ENCODE measurements at regions not wholly inside any gene's neighbourhood (a gene's known extent, or its start where the extent isn't known, plus 50 kb on each side); places are given as distances from the start of the nearest gene placed in this dataset.

DNA sequence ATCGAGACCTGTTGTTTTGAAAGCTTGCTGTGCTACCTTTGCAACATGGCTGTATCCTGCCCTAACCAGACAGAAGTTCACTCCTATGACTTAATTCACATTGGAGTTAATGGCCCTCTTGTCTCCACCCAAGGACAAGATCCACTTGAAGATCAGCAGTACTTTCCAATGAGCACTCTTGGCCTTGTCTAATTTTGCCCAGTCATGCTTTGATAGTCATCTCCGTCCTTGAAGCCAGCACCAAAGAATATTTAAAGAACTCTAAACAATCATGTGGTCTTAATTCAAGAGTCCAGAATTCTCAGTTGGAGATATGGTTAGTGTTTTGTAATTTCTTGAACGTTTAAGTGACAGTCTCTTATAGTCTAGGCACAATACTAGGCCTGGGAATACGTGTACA is 775.6 kb upstream of the EEF2KMT start:
- DNase-seq (ENCODE audit: low spot score), result no peak

DNA sequence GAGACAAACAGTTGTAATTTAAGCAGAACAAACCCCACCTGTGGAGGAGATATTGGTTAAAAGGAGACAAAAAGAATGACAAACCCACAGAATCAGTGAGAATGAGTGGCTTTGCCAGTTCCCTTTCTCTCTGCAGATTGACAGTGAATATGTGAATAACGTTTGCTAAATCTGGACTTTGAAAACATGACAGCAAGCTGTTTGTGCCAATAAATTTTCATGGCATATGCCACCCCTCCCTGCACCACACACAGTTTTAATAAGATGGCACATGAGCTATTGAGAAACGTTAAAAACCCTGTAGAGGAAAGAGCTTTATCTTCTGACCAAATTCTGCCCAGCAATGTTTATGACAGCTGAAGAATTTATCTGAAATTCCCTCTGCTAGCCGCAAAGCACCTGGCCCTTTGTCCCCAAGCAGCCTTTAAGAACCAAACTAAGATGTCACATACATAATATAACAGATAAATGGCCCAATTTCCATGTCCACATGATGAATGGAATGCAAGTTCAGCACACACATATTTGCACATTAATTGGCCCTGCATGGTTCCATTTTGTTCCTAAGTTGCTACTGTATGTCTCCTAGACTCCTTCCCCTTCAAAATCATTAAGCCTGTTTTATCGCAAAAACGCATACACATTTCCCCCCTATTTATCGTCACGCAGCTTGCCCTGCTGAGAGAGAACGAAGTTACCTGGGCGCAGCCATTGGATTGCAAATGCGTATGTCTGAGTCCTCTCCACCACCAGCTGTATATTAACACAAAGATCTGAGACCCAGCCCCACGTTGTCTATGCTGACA is 773.5 kb upstream of the EEF2KMT start:
- ATAC-seq (ENCODE audit: low FRiP score) (no peak), DNase-seq (ENCODE audit: low spot score) (no peak)
- TF ChIP-seq, protein P1, sequence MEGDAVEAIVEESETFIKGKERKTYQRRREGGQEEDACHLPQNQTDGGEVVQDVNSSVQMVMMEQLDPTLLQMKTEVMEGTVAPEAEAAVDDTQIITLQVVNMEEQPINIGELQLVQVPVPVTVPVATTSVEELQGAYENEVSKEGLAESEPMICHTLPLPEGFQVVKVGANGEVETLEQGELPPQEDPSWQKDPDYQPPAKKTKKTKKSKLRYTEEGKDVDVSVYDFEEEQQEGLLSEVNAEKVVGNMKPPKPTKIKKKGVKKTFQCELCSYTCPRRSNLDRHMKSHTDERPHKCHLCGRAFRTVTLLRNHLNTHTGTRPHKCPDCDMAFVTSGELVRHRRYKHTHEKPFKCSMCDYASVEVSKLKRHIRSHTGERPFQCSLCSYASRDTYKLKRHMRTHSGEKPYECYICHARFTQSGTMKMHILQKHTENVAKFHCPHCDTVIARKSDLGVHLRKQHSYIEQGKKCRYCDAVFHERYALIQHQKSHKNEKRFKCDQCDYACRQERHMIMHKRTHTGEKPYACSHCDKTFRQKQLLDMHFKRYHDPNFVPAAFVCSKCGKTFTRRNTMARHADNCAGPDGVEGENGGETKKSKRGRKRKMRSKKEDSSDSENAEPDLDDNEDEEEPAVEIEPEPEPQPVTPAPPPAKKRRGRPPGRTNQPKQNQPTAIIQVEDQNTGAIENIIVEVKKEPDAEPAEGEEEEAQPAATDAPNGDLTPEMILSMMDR (IDR thresholded peaks at IDR 0.05), result no peak

More for the DNA sequence above, 775.6 kb upstream of the EEF2KMT start:
- ATAC-seq (ENCODE audit: low FRiP score), result no peak
- TF ChIP-seq, protein P1 (IDR thresholded peaks at IDR 0.05), result no peak

DNA sequence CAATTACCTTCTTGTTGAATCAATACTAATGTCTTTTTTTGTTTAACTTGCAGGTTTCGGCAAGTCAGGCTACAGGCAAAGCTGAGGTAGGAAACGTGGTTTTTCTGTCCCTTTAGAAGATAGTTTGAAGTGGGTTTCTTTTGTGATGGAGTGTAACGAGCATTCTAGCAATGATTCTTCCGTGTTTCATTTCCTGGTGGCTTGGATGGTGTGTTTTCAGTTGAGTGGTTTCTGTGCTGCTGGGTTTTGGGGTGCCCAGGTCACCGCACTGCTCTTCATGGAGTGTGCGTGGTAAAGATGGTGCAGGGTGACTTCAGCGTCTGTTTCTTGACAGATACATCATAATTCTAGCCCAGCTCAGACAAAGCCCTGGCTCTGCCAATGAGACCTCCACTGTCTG is 769.7 kb upstream of the EEF2KMT start:
- no peak for DNase-seq (ENCODE audit: low spot score)
- no peak for ATAC-seq (ENCODE audit: low FRiP score)
- TF ChIP-seq, protein P1 (IDR thresholded peaks at IDR 0.05), result no peak

DNA sequence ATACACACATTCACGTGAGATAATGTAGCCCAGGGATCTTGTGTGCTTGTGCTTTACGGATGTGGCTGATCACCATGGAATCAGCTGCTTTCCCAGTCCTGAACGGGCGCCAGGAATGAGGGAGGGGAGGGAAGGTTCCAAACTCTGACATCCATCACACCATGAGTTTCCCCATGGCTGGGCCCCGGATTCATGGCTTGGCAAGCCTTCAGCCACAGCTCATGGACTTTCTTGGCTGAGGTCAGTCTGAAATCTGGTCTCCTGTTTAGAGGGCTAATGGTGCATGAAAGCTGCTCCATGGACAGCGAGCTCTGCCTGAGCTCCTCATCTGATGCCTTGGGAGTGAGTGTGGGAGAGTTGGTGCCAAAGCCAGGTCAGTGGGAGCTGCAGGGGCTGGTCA is 767.6 kb upstream of the EEF2KMT start:
- DNase-seq (ENCODE audit: low spot score) (no peak), ATAC-seq (ENCODE audit: low FRiP score) (peak; percentile 88)
- TF ChIP-seq, protein P1 (IDR thresholded peaks at IDR 0.05), result no peak

DNA sequence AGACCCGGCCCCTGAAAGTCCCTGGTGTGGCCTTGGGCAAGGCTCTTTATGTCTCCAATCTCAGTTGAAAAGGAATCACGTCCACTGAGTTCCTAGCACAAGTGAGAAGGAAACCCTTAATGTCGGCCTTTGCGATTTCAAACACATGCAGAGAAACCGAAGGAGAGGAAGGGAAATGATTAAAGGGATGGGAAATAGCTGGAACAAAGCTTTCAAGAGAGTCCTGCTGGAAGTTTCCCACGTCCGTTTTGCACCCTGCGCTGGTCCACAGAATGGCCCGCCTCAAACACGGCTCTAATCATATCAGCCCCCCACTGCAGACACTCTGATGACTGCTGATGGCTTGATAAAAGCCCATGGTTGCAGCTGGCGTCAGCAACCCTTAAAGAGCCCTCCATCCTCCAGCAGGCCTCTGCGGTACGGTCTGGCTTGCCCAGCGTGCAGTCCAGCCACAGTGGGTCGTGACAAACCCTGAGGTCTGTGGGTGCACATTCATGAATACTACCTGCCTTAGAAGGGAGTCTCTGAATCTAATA is 765.5 kb upstream of the EEF2KMT start:
- TF ChIP-seq, protein P1 (IDR thresholded peaks at IDR 0.05), result no peak
- ATAC-seq (ENCODE audit: low FRiP score) (no peak), DNase-seq (ENCODE audit: low spot score) (no peak)

DNA sequence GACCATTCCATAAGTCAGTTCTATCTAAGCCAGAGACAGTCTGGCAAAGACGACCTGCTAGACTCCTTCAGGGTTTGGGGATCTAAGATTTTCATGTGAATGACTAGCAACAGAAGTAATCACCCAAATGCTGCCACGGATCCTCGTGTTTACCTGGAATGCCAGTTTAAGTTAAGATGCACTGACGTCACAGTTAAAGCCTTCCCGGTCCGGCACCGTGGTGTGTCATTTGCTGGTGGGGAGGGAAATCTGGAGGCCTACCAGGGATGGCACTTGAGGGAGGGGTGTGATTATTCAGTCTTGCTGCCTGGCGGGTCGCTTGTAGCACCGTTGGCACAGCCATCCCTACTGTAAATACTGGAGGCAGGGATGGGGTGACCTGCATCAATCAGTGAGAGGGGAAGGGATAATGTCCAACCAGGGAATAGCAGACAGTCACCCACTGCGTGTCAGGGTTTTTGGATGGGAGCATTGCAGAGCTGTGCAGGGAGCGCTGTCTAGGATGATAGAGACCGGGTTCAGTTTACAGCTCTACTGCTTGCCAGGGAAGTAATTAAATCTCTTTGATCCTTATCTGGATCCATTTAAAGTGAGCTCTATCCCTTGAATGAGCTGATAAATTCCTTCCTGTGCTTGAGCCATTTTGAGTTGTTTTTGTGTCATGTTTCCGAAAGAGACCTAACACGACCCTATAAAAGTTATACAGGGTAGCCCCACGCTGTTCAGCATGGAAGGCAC is 764.7 kb upstream of the EEF2KMT start:
- TF ChIP-seq, protein P1 (IDR thresholded peaks at IDR 0.05), result no peak
- no peak for DNase-seq (ENCODE audit: low spot score)
- no peak for ATAC-seq (ENCODE audit: low FRiP score)
